Stimulated activated CD4-positive, alpha-beta T cell treated with anti-CD3 and anti-CD28 coated beads, Interleukin-15, amount 100 ng/mL, for 48 hours (primary cell): ENCODE measurements at regions not wholly inside any gene's neighbourhood (a gene's known extent, or its start where the extent isn't known, plus 50 kb on each side); places are given as distances from the start of the nearest gene placed in this dataset.
"Not testable (repeated sequence)": the region's sequence is repeated elsewhere in the genome, so short reads cannot be mapped to it uniquely, and the experiment has no call there.

Source experiments
- DNase-seq, 2 donors: peaks; one replicate each; pipeline ENCODE4 v3.0.0-alpha.2; 2020; ENCODE audit warnings: low read depth in 2 of 2

DNA sequence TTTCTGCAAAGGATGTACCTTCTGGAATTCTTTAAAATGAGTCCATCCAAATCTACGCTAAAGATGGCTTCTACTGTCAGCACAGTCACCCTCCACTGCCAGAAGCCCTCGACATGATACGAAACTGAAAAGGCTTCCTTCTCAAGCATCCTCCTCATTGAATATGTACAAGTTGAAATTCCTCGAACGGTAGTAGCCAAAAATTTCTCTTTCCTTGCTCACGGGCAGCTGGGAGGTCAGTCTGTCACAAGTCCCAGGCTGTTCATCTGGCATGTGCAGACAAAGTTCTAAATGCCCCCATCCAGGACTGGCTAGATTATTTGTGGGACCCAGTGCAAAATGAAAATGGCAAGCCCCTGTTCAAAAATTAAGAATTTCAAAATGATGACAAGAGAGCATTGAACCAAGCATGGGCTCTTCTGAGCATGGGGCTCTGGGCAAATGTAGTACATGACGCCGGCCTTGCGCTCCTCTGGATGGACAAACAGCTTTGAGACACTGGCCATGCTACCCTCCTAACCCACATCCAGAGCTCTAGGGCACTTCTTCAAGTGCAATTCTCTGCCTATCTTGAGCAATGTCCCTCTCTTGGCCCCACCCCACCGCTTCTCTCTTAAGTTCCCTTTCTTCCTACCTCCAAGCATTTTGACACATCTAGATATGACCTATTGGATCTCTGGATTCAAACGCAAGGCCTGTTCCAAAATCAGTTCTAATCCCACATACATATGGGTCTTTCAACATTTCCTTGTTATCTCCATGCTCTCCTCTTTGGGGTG lies 78.9 kb upstream of the FLT1 start:
- no peak for DNase-seq

DNA sequence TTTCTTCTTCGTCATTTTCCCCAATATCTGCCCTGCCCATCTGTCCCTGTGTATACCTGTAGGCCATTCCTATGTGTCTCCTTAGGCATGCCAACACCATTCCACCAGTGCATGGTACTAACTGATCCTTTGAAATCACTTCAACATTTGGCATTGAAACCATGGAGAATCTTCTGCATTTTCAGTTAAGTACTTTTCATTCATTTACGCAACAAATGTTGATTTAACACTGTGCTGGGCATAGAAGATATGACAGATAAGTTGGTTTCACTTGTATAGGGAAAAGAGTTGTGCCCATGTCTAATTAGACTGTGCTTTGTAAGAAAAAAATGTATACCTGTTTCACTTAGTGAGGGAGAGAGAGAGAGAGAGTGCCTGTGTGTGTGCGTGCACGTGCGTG lies 77.9 kb upstream of the FLT1 start:
- DNase-seq, result no peak

GRCh38 chr13:28570356-28570755 lies 75.4 kb upstream of the FLT1 start:
- DNase-seq, result not testable (repeated sequence)

- no peak for DNase-seq
Measured at GRCh38 chr13:28569886-28570285, 75.0 kb upstream of the FLT1 start.

GRCh38 chr13:28568286-28568685 lies 73.4 kb upstream of the FLT1 start:
- DNase-seq, result no peak

- DNase-seq, result no peak
Measured at GRCh38 chr13:28566891-28567290, 72.0 kb upstream of the FLT1 start.

GRCh38 chr13:28566283-28566682 lies 71.4 kb upstream of the FLT1 start:
- no peak for DNase-seq

GRCh38 chr13:28564030-28564429 lies 69.1 kb upstream of the FLT1 start:
- no peak for DNase-seq

DNA sequence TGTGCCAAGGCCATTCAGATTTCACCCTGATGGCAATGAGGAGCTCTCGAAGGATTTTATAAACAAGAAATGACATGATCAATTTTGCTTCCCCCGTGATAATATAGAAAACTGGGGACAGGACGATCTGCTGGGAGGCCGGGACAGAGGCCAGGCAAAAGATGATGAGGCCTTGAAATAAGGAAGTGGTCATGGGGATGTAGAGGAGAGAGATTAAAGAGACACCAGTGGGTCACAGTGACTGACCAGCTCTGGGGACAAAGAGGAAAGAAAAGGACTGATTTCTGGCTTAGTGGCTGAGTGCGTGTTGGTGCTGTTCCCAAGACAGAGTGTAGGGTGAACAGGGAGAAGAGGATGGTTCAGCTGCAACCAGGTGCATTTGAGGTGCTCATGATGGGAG lies 68.7 kb upstream of the FLT1 start:
- no peak for DNase-seq

- no peak for DNase-seq
Measured at GRCh38 chr13:28560612-28561011, 65.7 kb upstream of the FLT1 start.

GRCh38 chr13:28559636-28560259 lies 64.8 kb upstream of the FLT1 start:
- DNase-seq, result no peak

- DNase-seq, result no peak
Measured at GRCh38 chr13:28558567-28558966, 63.6 kb upstream of the FLT1 start.

DNA sequence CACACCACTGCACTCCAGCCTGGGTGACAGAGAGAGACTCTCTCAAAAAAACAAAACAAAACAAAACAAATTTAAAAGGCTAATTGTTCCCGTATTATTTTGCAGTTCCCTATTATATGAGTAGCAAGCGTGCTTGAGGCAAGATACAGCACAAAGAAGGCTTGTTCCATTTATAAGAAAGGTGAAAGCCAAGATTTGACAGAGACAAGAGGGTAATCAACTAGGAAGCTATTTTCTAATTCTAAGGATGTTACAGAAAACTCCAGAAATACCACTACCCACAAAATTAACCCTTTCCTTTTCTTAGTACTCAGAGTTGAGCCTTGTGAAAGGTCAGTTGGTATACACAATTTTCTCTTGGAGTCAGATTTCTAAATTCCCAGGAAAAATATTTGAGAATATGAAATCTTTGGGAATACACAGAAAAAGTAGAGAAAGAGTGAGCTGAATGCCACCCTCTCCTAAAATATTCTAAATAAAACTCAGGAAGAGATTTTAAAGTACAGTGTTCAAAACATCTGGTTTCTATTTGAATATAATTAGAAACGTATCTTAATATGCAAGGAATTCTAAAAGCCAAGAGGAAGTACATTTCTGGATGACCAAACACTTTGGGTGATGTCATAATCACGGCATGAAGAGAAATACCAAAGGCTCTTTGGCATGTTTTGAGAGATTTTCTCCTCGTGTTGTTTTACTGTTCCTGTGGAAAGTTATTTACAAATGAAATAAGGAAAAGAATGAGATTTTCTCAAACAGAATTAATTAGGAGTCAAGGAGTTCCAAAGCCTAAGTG lies 63.0 kb upstream of the FLT1 start:
- DNase-seq, result no peak

- no peak for DNase-seq
Measured at GRCh38 chr13:28555096-28555495, 60.2 kb upstream of the FLT1 start.

- DNase-seq, result no peak
Measured at GRCh38 chr13:28553971-28554370, 59.0 kb upstream of the FLT1 start.

GRCh38 chr13:28552288-28552687 lies 57.4 kb upstream of the FLT1 start:
- no peak for DNase-seq

DNA sequence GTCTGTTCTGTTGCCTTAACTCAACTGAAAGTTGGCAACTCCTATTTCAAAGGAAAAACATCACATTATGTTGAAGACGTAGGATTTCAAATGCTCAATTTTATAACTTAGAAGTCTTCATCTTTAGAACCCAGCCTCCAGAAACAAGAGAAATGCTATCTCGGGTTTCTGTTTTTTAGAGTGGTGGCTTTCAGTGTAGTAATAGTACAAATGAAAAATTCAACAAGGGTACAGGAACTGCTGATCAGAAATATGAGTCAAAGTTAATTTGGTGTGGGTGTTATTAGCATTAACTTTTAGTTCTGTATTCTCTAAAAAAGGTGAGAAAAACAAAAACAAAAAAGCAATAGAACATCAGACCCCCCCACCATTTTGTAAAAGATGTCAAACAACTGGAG lies 56.6 kb upstream of the FLT1 start:
- DNase-seq, result no peak

DNA sequence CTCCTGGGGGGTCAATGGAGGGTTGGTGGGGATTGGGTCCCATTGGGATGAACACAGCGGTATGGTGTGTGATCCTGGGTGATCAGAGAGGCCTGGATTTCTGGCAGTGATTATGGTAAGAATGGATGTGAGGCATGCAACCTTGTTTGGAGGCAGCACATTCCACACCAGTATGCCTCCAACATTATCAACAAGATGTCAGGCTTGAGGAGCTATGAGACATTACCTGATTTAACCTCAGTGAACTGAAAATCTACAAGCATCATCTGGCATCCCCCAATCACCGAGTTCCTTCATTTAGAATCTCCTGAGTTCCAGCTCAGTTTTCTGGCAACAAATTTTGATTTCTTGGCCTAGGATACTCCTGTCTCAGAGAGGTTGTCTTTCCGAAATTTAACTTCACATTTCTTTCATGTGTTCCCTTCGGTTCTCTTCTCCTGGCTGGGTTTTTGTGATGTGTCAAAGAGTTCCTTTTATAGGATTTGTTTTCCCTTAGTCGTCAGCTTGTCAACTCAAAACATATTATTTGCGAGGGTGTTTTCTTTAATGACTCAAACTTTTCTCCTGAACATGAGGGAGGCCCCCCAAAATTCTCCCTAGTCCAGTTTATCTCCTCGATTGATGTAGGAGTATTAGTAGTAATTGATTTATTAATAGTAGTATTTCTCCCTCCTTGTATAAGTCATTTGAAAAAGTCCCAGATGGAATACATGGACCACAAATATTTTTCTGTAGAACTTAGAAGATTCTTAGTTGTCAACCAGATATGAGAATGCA lies 56.0 kb upstream of the FLT1 start:
- DNase-seq, result no peak

DNA sequence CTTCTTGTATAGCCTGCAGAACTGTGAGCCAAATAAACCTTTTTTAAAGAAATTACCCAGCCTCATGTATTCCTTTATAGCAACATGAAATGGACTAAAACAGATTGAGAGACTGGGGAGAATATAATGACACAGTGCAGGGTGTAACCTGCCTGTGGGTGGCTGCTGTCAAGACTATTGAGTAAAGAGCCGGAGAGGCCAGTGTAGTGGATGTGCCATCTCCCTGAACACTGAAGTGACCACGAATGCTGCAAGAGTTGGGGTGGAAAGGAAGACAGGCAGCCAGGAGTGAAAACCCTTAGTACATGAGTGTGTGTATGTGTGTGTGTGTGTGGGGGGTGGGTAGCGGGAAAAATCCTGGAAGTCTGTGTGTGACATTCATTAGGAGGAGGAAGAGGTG lies 55.2 kb upstream of the FLT1 start:
- DNase-seq, result no peak

DNA sequence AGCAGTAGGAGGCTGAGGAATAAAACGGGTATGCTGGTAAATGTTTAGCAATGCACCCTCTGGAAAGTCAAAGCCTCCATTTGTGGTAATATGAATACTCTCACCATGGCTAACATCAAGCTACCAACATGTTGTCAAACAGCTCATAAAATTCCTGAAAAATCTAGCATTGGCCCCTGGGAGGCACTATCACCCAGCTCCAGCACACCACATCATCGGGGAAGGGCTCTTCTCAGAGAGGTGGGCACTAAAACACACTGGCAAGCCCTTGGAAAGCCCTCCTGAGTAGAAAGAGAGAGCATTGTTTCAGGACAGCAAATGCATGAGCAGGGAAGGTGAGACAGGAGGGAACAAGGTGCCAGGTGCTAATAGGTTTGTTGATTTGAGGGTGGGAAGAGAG lies 53.9 kb upstream of the FLT1 start:
- no peak for DNase-seq

DNA sequence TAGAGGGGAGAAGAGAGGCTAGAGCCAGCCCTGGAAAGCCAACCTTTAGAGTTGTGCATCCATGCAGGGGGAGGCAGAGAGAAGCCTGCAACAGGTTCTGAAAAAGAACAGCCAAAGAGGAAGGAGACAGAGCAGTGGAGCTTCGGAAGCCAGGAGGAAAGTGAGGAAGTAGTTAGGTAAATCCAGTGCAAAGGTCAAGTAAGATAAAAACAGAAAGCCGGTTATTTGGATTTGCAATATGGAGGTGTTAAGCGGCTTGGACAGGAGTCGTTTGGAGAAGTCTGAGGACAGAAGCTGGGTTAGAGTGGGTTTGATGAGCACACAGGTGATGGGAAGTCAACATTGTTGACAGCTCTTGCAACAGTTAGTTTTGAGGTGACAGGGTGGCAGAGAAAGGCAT lies 53.5 kb upstream of the FLT1 start:
- DNase-seq, result no peak
